T-cell (primary cell): ENCODE measurements at regions not wholly inside any gene's neighbourhood (a gene's known extent, or its start where the extent isn't known, plus 50 kb on each side); places are given as distances from the start of the nearest gene placed in this dataset.

Experiments used
- ATAC-seq, 4 experiments: fragments of 200-7000 bp in 3 of 4; fragments of 150-1000 bp in 1 of 4; cut with Tn5 transposase; replicated peaks in 1 of 4; 1 replicate in 3 of 4; 2 replicates in 1 of 4; pipeline ENCODE4 v1.10.0; 2021; ENCODE audit warnings: moderate library complexity in 3 of 4, mild to moderate bottlenecking in 2 of 4, moderate number of reproducible peaks in 1 of 4
- CTCF ChIA-PET, 2 donors: fragments of 300-600 bp; sonication (Branson Sonifier 250); formaldehyde crosslinking; loops; one replicate each; lab custom pipeline; 2022; ENCODE audit warnings: antibody characterized with exemption in 2 of 2; lab: Charles Lee
- POLR2A ChIA-PET, 2 donors: fragments of 300-600 bp; sonication (Branson Sonifier 250); formaldehyde crosslinking; loops; one replicate each; lab custom pipeline; 2022; ENCODE audit warnings: antibody characterized with exemption in 2 of 2; lab: Charles Lee
- DNase-seq, 35 experiments: peaks; one replicate each; pipeline versions ENCODE4 v3.0.0 to v3.0.0-alpha.2; 2013 to 2023
- H3K27ac ChIP-seq: one replicate; pipeline ENCODE4 v1.5.1; 2013; ENCODE audit warnings: low read length
- H3K27me3 ChIP-seq, 2 experiments: replicated peaks in 1 of 2; 1 replicate in 1 of 2; 2 replicates in 1 of 2; pipeline versions ENCODE4 v1.6.1 to v1.7.0; 2013; ENCODE audit warnings: low read length in 1 of 2, mixed read lengths in 1 of 2; ENCODE audit not compliant: control insufficient read depth in 2 of 2, insufficient read depth in 2 of 2; ENCODE audit errors: extremely low read depth in 1 of 2
- H3K36me3 ChIP-seq, 2 donors: 1 replicate in 1 of 2; 2 replicates in 1 of 2; pipeline versions ENCODE4 v1.6.1 to v1.7.0; 2013; ENCODE audit warnings: low read length in 1 of 2; ENCODE audit not compliant: control insufficient read depth in 2 of 2, insufficient read depth in 1 of 2; ENCODE audit errors: extremely low read depth in 1 of 2
- H3K4me1 ChIP-seq, 2 experiments: 1 replicate in 1 of 2; 2 replicates in 1 of 2; pipeline versions ENCODE4 v1.6.1 to v1.7.0; 2013; ENCODE audit warnings: low read length in 2 of 2, mixed read lengths in 1 of 2; ENCODE audit not compliant: insufficient read depth in 2 of 2, control insufficient read depth in 1 of 2; ENCODE audit errors: extremely low read depth in 1 of 2
- H3K4me3 ChIP-seq, 2 donors: 1 replicate in 1 of 2; 2 replicates in 1 of 2; pipeline versions ENCODE4 v1.5.1 to v1.7.0; 2013; ENCODE audit warnings: mild to moderate bottlenecking in 2 of 2, low read length in 1 of 2, moderate library complexity in 1 of 2; ENCODE audit not compliant: control insufficient read depth in 1 of 2; ENCODE audit errors: extremely low read depth in 1 of 2
- H3K9me3 ChIP-seq: 2 replicates; pipeline ENCODE4 v1.7.0; 2013
- H3K27ac Mint-ChIP-seq, 2 donors: one replicate each; pipeline ENCODE4 v1.8.0; 2020 to 2021; ENCODE audit warnings: mild to moderate bottlenecking in 2 of 2, mixed read lengths in 2 of 2
- H3K27me3 Mint-ChIP-seq, 2 donors: one replicate each; pipeline ENCODE4 v1.8.0; 2021 to 2022; ENCODE audit warnings: mixed read lengths in 2 of 2
- H3K36me3 Mint-ChIP-seq: one replicate; pipeline ENCODE4 v1.8.0; 2021; ENCODE audit warnings: mixed read lengths
- H3K4me1 Mint-ChIP-seq, 3 donors: one replicate each; pipeline ENCODE4 v1.8.0; 2020 to 2022; ENCODE audit warnings: mixed read lengths in 3 of 3, mild to moderate bottlenecking in 1 of 3
- H3K4me3 Mint-ChIP-seq, 3 donors: one replicate each; pipeline ENCODE4 v1.8.0; 2020 to 2022; ENCODE audit warnings: mild to moderate bottlenecking in 3 of 3, mixed read lengths in 3 of 3, moderate library complexity in 3 of 3
- H3K9me3 Mint-ChIP-seq, 3 donors: one replicate each; pipeline ENCODE4 v1.8.0; 2020 to 2022; ENCODE audit warnings: mixed read lengths in 3 of 3
- WGBS: methylation state at CpG from one replicate; pipeline ENCODE4 v1.1.5; 2013; ENCODE audit warnings: missing lambda C conversion rate; ENCODE audit not compliant: insufficient coverage; 5-methylcytosine and 5-hydroxymethylcytosine counted together

GRCh38 chr3:28118087-28118486, 123.3 kb upstream of the CMC1 start:
- no peak for DNase-seq
- H3K4me1 ChIP-seq, result no peaks in the 10 kb centered on the region
- no peak overlapping the region for H3K27ac Mint-ChIP-seq
- no peaks in the 10 kb centered on the region for H3K9me3 Mint-ChIP-seq
- no peaks in the 10 kb centered on the region for H3K27me3 Mint-ChIP-seq
- H3K4me3 ChIP-seq, result no peak overlapping the region
- H3K4me1 Mint-ChIP-seq, result peaks cover 0 to 5% (median 1%) of the 10 kb centered on the region in 3 donors
- no peaks in the 10 kb centered on the region for H3K9me3 ChIP-seq
- no peak for ATAC-seq
- H3K27me3 ChIP-seq, result no peaks in the 10 kb centered on the region
- ChIA-PET POLR2A (interaction anchor here in 1 of 2 donors (0.5 kb wide), 1 partner anchor 533 kb away, joined by 3 read pairs; no protein-coding TSS in a partner anchor), CTCF (no interaction called here)
- H3K4me3 Mint-ChIP-seq, result no peak overlapping the region
- no peaks in the 10 kb centered on the region for H3K36me3 Mint-ChIP-seq
- no CpG with 5 or more reads among the region's 1 CpG for WGBS
- no peaks in the 10 kb centered on the region for H3K36me3 ChIP-seq
- H3K27ac ChIP-seq, result no peak overlapping the region

GRCh38 chr3:28122227-28122626, 119.2 kb upstream of the CMC1 start:
- Mint-ChIP-seq H3K27ac (no peak overlapping the region), H3K27me3 (no peaks in the 10 kb centered on the region), H3K36me3 (no peaks in the 10 kb centered on the region), H3K9me3 (no peaks in the 10 kb centered on the region), H3K4me3 (no peak overlapping the region), H3K4me1 (peaks cover 6 to 13% (median 6%) of the 10 kb centered on the region in 3 donors)
- POLR2A ChIA-PET, result no interaction called here
- no peak overlapping the region for H3K27ac ChIP-seq
- no peak for ATAC-seq
- no CpG with 5 or more reads among the region's 4 CpGs for WGBS
- DNase-seq, result no peak
- no peaks in the 10 kb centered on the region for H3K4me1 ChIP-seq
- no peak overlapping the region for H3K4me3 ChIP-seq
- H3K9me3 ChIP-seq, result no peaks in the 10 kb centered on the region
- H3K36me3 ChIP-seq, result no peaks in the 10 kb centered on the region
- H3K27me3 ChIP-seq, result no peaks in the 10 kb centered on the region
- CTCF ChIA-PET, result no interaction called here

- Mint-ChIP-seq H3K36me3 (no peaks in the 10 kb centered on the region), H3K4me3 (no peak overlapping the region), H3K27me3 (no peaks in the 10 kb centered on the region), H3K4me1 (peaks cover 6 to 7% (median 6%) of the 10 kb centered on the region in 3 donors), H3K27ac (no peak overlapping the region), H3K9me3 (no peaks in the 10 kb centered on the region)
- CTCF ChIA-PET, result interaction anchor here in 1 of 2 donors (1.0 kb wide), 1 partner anchor 444 kb away, joined by 9 read pairs; no protein-coding TSS in a partner anchor
- Histone ChIP-seq H3K36me3 (no peaks in the 10 kb centered on the region), H3K9me3 (no peaks in the 10 kb centered on the region), H3K27ac (no peak overlapping the region), H3K4me1 (no peaks in the 10 kb centered on the region), H3K27me3 (no peaks in the 10 kb centered on the region), H3K4me3 (no peak overlapping the region)
- ATAC-seq, result no peak
- POLR2A ChIA-PET, result interaction anchor here (0.6 kb wide), 2 partner anchors 119 to 300 kb away, joined by 4 to 5 read pairs; no protein-coding TSS in a partner anchor
- WGBS, result no CpG with 5 or more reads among the region's 3 CpGs
- no peak for DNase-seq
Measured at GRCh38 chr3:28124882-28125281, 116.5 kb upstream of the CMC1 start.

GRCh38 chr3:28125342-28125741, 116.1 kb upstream of the CMC1 start:
- ChIA-PET CTCF (interaction anchor here in 1 of 2 donors (1.0 kb wide), 1 partner anchor 445 kb away, joined by 9 read pairs; no protein-coding TSS in a partner anchor), POLR2A (interaction anchor here (0.6 kb wide), 2 partner anchors 119 to 299 kb away, joined by 4 to 5 read pairs; no protein-coding TSS in a partner anchor)
- Mint-ChIP-seq H3K36me3 (no peaks in the 10 kb centered on the region), H3K27ac (no peak overlapping the region), H3K4me1 (peaks cover 6 to 7% (median 6%) of the 10 kb centered on the region in 3 donors), H3K9me3 (no peaks in the 10 kb centered on the region), H3K27me3 (no peaks in the 10 kb centered on the region), H3K4me3 (no peak overlapping the region)
- no peak overlapping the region for H3K4me3 ChIP-seq
- H3K27me3 ChIP-seq, result no peaks in the 10 kb centered on the region
- ATAC-seq, result no peak
- H3K4me1 ChIP-seq, result no peaks in the 10 kb centered on the region
- H3K9me3 ChIP-seq, result no peaks in the 10 kb centered on the region
- H3K36me3 ChIP-seq, result no peaks in the 10 kb centered on the region
- no peak for DNase-seq
- H3K27ac ChIP-seq, result no peak overlapping the region

GRCh38 chr3:28130836-28131235, 110.6 kb upstream of the CMC1 start:
- ChIA-PET POLR2A (no interaction called here), CTCF (interaction anchor here in 1 of 2 donors (0.6 to 0.9 kb wide), 2 partner anchors 21 to 450 kb away, joined by 3 to 6 read pairs; no protein-coding TSS in a partner anchor)
- Mint-ChIP-seq H3K27me3 (no peaks in the 10 kb centered on the region), H3K4me1 (no peaks in the 10 kb centered on the region), H3K4me3 (no peak overlapping the region), H3K9me3 (no peaks in the 10 kb centered on the region), H3K36me3 (no peaks in the 10 kb centered on the region), H3K27ac (no peak overlapping the region)
- Histone ChIP-seq H3K27ac (no peak overlapping the region), H3K36me3 (no peaks in the 10 kb centered on the region), H3K4me3 (no peak overlapping the region), H3K9me3 (no peaks in the 10 kb centered on the region), H3K4me1 (no peaks in the 10 kb centered on the region), H3K27me3 (no peaks in the 10 kb centered on the region)
- ATAC-seq (no peak), DNase-seq (no peak)
- 94% methylated on average over 2 of the region's 2 CpGs for WGBS

GRCh38 chr3:28132941-28133340, 108.5 kb upstream of the CMC1 start:
- ChIA-PET CTCF (no interaction called here), POLR2A (interaction anchor here in 1 of 2 donors (0.6 kb wide), 1 partner anchor 296 kb away, joined by 3 read pairs; no protein-coding TSS in a partner anchor)
- H3K36me3 Mint-ChIP-seq, result no peaks in the 10 kb centered on the region
- no peaks in the 10 kb centered on the region for H3K9me3 ChIP-seq
- DNase-seq (no peak), ATAC-seq (no peak)
- no peak overlapping the region for H3K4me3 ChIP-seq
- no peak overlapping the region for H3K27ac Mint-ChIP-seq
- H3K4me1 Mint-ChIP-seq, result no peaks in the 10 kb centered on the region
- H3K36me3 ChIP-seq, result no peaks in the 10 kb centered on the region
- 90% methylated on average over 1 of the region's 5 CpGs for WGBS
- no peaks in the 10 kb centered on the region for H3K4me1 ChIP-seq
- H3K27me3 ChIP-seq, result no peaks in the 10 kb centered on the region
- peaks cover 0 to 1% of the 10 kb centered on the region in 2 donors for H3K27me3 Mint-ChIP-seq
- no peaks in the 10 kb centered on the region for H3K9me3 Mint-ChIP-seq
- no peak overlapping the region for H3K4me3 Mint-ChIP-seq
- no peak overlapping the region for H3K27ac ChIP-seq
